ENCODE measurements at regions not wholly inside any gene's neighbourhood (a gene's known extent, or its start where the extent isn't known, plus 50 kb on each side); places are given as distances from the start of the nearest gene placed in this dataset.
"Not testable (repeated sequence)": the region's sequence is repeated elsewhere in the genome, so short reads cannot be mapped to it uniquely, and the experiment has no call there.

DNA sequence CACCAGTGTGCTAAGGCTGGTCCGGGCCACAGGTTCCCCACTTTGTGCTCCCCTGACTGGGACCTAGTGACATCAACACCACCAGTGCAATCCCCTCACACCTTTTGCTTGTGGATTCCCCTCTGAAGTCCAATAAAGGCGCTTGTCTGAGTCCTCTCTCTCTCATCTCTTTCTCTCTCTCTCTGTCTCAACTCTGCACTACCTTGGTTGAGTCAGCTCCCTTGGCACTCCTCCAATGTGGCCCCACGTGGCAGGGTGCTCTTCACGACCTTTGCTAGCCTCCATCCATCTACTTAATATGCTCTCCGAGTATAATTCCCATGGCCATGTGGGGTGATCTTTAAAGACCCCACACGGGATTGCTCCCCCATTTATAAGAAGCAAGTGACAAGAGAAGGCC lies 385.0 kb downstream of the CD83 start:
- DNase-seq: no peak

DNA sequence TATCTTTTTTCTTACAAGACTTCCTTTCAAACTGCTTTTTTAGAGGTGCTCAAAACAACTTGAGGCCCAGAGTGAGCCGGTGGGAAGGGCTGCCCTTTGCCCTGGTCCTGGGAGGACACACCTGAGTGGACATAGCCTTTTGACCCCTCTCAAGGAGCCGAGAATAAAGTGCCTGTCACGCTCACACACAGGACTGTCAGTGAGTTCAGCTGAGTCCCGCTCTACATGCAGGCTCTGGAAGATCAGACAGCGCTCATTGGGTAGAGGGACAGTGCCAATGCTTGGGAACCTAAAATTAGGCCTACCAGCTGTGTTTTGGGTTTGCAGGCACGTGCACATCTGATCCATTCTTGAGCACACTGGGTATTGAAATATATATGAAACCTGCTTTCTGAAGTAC lies 387.8 kb downstream of the CD83 start:
- DNase-seq: no peak

DNA sequence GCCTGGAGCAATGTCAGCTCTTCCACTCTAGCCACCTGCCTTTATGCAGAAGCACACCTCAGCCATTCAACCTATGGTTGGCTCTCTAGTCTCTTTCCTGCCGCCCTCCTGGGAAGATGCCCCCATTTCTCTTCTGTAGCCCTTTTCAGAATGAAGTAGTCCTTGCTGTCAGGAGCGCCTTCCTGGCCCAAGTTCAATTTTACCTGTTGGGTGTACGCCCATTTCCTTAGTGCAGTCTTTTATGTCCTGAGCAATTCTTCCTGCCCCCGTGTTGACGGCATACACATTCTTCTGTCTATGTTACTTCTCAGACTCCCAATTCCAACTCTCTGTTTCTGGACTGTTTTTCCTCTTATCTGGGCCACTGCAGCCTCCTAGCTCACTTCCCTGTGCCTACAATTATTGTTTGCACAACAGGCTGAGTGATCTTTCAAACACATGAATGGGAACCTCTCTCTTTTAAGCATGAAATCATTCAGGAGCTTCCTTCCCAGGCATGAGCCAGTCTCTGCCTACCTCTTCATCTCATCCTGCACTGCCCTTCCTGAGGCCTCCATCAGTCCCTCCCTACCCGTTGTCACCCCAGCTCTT lies 389.2 kb downstream of the CD83 start:
- DNase-seq: no peak

DNA sequence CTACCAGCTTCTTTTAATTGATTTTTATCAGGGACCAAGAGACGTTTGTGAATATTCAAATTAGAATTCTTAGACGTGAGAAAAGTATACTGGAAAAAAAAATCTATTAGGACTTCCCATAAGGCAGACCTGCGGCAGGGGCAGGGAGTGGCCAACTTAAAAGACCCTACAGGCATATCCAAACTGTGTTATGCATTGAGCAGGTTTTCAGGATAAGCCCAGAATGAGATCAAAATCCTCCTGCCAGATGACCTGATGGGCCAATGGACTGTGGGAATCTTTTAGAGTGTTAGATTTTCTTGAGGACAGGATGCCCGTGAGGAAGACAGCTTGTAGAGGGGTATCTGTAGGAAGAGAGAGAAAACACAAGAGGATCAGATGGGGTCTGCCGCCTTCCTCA lies 391.5 kb downstream of the CD83 start:
- no peak for DNase-seq

DNA sequence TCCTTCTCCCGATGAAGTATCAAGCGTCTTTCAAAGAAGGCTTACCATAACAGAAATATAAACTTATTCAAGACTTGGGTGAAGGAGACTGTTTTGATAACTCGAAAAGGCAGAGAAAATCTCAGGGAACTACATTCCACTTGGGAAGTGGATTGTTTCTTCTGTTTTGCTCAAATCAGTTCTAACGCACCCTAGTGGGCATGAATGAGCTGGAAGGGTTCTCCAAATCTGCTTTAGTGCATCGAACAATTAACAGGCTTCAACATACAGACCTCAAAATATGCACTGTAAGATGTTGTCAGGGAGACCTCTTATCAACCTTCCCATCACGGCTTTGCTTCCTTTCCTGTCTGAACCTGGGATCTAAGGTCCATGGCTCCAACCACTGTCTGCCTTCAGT lies 392.5 kb downstream of the CD83 start:
- DNase-seq: no peak

DNA sequence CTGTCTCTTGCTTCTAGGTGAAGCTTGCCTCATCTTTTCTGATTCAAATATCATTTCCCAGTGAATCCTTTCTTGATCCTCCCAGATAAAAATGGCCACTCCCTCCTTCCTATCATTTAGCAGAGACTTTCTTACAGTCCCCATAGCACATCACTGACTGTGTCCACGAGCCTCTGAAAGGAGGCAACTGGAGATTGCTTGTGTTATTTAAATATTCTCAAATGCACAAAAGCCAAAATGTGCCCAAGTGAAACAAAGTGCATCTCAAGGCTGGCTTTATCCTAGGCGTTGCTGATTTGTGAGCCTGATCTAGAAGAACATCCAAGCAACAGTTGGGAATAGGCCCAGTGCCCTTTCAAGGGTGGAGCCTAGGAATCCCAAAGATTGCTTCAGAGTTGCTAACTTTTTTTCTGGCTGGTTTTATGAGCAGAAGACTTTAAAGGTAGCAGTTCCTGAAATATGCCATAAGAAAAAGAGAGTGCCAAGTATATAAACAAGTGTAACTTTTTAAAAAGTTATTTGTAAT lies 393.6 kb downstream of the CD83 start:
- DNase-seq: no peak

DNA sequence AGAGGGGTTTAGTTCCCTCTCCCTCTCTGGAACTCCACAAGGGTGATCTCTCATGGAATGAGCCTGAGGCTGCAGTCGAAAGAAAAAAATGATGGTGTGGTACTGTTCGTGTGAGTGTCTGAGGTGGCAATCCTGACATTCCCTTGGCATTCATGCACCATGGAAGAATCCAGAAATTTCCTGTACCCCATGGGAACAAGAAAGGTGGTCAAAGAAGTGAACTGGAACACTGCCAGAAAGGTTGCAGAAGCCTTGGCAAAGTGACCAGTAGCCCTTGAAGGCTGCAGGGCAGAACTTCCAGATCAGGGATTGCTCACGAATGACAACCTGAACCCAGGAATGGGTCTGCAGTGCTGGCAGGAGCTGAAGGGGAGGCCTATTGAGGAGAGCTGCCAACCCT lies 394.7 kb downstream of the CD83 start:
- no peak for DNase-seq

DNA sequence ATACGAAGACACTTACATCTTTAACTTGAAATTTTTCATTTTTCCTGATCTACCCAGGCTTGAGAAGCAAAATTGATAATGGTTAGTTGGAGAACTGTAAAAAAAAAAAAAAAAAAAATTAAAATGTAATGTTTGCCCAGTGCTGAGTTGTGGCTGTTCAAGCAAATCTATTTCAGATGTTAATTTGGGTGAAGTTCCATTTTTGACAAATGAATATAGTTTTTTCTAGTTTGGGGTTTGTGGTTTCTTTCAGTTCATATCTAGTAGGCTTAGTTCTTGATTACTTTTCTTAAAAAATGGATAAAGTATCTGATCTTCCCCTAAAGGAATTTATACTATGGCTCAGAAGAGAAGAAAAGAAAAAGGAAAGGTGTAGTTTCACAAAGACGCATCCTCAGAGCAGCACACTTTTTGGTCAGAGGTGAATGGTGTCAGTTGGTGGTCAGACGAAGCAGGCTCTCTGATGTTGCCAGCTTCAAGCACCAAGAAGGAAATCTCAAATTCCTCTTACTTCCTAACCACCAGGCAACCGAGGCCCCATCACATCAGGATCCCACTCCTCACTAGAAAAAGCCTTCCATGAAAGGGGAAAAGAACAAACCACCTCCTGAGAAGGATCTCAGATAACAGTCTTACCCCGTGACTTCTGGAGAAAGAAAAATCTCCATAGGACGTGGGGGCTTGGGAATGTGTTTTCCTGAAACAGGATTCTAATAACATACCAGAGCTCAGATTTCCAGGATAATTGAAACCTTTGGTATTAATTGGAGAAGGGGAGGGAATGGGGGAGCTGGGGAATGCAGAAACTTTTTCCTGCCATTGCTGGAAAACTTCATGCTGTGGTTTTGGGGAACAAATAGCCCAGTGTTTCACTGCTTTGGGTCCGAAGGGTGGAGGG lies 396.2 kb downstream of the CD83 start:
- DNase-seq: no peak

DNA sequence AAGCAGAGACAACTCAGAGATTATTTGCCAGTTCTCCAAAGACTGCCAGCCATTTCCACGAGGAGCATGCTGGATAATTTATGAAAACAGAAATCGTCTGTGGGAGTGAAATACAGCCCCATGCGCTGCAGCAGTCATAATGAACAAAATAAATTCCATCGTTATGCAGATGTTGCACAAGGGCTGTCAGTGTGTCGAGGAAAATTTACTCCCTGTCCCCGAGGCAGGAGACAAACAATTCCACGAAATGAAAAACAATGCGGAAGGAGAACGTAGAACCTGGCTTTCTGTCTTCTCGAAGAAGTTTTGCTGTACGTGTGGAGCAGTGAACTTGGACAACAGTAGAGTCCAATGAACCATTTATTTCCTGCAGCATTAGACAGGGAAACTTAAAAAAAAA lies 399.4 kb downstream of the CD83 start:
- no peak for DNase-seq

DNA sequence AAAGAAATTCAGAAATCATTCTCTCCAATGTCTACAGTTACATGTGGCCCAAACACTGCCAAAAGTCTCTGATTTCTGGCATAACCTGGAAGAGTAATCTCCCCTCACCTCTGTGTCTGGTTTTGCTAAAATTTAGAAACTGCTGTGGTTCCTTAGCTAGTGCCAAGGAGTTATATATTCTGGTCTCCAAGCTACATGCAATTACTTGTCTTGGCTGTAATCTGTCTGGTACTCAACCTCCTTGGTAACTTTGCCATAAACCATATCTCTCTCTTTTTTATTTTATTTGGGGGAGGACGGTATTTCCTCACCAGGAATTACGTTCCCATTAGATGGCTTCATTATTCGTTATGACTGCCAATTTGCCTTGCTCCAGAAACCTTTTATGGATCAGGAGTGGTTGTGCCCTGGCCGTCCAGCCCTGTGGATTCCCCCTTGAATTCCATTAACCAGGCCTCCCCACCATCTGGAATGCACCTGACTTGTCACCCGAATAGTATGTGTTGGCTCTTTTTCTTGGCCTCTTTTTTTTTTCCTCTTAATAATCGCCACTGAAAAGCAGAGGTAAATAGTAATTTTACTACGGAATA lies 400.0 kb downstream of the CD83 start:
- DNase-seq: no peak

DNA sequence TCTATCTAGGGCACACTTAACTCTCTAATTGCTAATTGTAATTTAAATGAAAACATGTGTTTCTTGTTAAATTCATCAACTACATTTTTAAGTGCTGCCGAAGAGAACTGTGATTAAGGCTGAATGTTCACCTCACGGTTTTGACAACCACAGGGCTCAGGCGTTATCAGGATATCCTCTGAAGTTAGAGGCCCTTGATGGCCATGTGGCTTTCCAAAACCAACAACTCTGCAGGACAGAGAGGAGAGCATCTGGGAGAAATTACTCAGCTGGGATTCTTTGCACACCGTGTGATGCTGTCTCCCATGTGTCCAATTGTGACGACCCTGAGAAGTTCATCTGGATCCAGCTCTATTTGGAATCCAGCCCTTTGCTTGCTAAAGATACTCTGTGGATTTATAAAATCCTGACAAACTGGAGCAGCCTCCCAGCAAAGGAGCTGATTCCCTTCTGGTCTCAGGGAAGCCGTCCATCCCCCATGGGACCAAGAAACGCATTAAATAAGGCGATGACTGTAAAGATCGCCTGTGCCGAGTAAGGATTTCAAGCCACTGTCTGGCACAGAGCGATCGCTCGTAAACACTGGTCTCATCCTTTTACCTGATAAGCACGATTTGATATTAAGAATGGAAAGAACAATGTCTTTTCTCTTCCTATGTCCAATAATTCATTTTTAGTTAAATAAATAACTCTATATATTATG lies 401.1 kb downstream of the CD83 start:
- no peak for DNase-seq

DNA sequence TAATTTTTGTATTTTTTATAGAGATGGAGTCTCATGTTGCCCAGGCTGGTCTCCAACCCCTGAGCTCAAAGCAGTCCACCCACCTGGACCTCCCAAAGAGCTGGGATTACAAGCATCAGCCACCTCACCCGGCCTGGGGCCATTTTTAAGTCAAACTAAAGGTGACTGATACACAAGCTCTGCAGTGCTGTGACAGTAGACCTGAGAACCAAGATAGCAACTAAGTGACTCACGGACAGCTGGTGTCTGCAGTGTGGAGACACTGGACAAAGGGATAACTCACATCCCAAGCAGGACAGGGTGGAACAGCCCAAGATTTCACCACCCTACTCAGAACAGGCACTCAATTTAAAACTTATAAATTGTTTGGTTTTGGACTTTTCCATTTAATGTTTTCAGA lies 402.5 kb downstream of the CD83 start:
- no peak for DNase-seq

DNA sequence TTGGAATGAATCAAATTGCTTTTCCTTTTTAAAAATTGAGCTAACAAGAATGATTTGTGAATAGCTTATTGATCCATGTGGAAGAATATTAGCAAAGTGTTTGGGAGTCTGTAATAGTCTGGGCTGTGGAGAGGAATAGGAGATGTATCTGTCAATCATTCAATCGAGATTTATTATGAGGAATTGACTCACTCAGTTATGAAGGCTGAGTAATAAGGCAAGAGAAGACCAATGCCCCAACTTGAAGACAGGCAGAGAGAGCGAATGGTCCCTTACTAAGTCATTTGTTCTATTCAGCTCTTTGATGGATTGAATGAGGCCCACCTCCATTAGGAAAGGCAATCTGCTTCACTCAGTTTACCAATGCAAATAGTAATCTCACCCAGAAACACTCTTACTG lies 403.0 kb downstream of the CD83 start:
- DNase-seq: no peak

DNA sequence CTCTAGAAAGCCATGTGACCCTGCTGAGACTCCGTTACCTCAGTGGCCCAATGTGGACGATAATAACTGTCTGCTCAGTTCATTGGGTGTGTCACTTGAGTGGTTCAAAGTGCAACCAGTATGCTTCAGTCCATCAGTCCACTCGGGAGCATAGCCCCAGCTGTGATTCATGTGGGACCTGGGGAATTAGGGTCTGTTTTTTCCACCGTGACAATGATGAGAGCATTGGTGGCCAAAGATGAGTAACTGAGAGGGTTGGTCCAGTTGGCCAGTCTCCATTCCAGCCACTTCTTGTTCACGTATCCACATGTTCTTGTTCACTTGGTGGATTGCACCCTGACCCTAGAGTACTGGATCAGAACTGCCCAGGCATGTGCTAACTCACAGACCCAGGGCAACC lies 403.6 kb downstream of the CD83 start:
- no peak for DNase-seq

DNA sequence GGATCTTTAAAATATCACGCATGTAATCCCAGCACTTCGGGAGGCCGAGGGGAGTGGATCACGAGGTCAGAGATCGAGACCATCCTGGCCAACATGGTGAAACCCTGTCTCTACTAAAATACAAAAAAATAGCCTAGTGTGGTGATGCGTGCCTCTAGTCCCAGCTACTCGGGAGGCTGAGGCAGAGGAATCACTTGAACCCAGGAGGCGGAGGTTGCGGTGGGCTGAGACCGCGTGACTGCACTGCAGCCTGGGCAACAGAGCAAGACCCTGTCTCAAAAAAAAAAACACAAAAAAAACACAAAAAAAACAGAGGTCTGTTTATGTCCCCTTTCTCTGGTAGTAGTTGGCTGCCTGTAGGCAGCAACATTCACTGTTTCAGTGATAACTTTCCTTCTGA lies 404.3 kb downstream of the CD83 start:
- not testable (repeated sequence) for DNase-seq

DNA sequence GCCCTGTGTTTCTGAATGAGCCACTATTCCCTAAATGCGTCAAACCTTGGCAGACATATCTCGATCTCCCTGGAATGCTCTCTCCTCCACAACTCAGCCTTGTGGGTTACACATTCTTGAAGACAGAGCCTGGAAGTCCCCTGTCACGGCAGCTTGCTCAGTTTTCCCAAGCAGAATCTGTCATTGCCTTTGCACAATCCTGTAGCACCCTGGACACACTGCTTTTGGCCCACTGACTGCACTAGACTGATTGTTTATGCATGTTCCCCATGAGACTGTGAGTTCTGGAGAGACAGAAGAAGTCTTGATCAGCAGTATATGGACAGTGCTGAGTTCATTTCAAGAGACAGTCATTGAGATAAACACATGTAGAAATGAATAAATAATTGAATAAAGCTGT lies 406.7 kb downstream of the CD83 start:
- no peak for DNase-seq

DNA sequence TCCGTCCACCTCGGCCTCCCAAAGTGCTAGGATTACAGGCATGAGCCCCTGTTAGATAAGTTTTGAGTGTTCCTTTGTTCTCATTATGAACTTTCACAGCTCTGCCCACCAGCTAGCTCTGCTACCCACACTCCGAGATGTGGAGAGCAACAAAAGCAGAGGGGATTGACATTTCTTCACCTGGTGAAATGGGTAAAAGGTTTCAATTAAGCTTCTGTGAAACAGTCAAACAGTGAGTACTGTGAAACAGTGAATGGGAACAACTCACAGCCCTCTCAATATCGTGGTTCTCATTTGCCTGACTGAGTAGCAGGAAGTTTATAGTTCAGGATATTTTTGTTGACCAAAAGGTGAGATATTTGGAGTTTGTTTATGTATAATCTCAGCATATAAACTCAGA lies 412.8 kb downstream of the CD83 start:
- no peak for DNase-seq

DNA sequence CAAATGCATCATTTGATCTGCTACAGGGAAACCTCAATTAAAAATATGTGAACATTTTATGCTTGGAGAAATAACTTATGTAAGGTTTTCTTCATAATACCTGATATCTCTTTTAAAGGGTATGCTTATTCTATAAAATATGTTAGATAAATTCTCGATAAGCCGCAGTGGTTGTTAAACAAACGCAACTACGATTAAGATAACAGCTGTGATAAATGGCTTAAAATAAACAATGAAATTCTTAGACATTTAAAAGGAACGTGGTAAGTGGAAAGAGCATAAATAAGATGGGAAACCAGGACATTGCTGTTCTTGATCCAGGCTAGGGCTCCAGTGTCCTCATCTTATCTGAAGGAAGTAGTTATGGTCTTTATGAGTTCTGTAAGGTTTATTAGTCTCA lies 415.9 kb downstream of the CD83 start:
- no peak for DNase-seq

DNA sequence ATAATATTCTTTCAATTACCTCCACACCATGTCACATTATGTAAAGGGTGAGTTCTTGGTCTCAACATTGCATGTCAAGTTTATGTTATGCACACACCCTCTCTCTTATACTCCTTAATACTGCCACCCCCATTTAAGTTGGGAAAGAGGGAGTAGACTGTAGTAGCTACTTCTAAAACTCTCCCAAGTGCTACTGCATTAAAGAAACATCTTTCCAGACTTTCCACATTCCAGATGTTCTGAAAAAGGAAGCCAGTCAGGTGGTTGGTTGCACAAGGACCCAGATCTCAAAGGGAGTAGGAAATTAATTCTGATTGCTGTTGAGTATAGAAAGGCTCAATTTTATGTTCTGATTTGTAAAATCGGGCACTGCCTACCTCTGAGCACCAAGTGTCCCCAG lies 419.5 kb downstream of the CD83 start:
- no peak for DNase-seq

DNA sequence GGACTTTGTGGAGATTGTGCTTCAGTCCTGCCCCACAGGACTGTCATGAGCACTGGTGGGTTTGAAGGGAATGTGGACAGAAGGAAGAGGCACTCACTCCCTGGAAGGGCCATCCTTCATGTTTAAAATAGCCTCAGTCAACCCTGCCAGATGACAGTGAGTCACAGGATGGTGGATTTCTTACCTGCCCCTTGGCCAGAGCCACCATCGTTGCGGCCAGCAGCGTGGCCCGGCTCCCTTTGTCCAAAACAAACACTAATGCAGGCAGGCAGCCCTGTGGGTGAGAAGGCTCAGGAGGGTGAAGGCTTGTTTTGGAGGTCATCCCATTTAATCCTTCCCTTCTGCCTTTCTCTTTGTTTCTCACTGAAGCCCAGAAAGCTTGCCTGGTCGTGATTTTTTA lies 422.7 kb downstream of the CD83 start:
- no peak for DNase-seq

DNA sequence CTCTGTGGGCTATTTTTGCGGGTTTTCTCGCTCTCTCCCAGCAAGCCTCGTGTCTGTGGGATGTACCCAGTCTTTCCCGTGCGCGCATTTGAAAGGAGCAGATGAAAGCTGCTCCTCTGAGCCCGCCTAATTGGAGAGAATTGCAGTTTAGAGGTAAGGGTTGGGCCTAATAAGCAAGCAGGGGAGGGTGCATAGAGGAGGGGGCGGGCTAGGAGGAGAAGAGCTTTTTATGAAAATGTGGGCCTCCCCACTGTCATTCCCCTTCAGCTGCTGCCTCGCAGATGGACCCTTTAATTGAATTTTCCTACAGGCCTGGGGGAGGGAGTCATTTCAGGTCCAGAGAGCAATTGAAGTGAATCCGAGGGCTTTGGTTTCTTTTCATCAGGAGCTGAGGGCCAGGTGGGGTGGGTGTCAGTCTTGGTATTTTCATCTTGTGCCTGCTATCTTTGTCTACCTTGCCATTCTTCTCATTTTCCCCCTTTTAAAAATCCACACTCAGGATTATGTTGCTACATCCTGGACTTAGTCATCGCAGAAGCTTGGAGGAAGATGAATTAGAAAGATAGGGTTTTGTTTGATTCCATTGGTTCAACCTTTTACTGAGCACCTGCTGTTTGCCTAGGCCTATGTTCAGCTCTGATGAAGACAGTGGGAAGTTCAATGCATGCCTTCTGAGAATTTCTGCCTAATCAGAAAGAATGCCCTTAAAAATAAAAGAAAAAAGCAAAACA lies 423.4 kb downstream of the CD83 start:
- no peak for DNase-seq

DNA sequence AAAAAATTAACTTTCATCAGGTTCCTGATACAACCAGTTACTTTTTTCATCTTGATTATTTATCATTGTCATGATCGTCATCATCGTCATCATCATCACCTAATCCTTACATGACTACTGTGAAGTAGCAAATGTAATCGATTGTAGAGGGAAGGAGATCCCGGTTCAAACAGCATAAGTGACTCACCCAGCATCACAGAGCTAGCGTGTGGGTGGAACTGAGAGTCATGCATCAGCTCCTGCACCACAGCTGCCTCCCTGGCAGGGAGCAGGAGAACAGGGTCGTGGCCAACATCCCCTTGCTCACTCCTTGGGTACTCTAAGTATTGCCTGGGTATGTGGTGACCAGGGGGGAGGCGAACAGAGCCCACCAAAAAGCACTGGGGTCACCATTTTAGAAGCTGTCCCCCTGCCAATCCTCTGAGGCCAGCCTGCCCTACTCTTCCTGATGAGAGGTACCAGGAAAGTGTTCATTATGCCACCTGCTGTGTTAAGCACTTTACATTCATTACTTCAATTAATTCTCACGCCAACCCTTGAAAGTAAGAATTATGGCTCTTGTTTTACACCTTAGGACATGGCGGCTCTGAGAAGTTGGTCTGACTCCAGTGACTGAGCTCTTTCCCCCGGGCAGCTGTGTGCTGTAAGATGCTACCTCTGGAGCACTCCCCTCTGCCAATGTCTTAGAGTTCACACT lies 425.2 kb downstream of the CD83 start:
- DNase-seq: no peak
